Natural killer cell (primary cell): ENCODE measurements at regions not wholly inside any gene's neighbourhood (a gene's known extent, or its start where the extent isn't known, plus 50 kb on each side); places are given as distances from the start of the nearest gene placed in this dataset.

Source experiments
- ATAC-seq, 3 donors: fragments of 150-1000 bp in 2 of 3; fragments of 200-7000 bp in 1 of 3; cut with Tn5 transposase; 1 replicate in 1 of 3; 2 replicates in 2 of 3; pipeline ENCODE4 v1.10.0; 2021; ENCODE audit warnings: mild to moderate bottlenecking in 2 of 3, moderate library complexity in 2 of 3
- DNase-seq, 2 donors: peaks; one replicate each; pipeline versions ENCODE4 v3.0.0 to v3.0.0-alpha.2; 2013 to 2021; ENCODE audit warnings: mixed read lengths in 1 of 2
- H3K27ac ChIP-seq: one replicate; pipeline ENCODE4 v1.5.1; 2013; ENCODE audit warnings: mild to moderate bottlenecking, low read length
- H3K27me3 ChIP-seq: one replicate; pipeline ENCODE4 v1.6.1; 2013; ENCODE audit warnings: low read length; ENCODE audit not compliant: control insufficient read depth, insufficient read depth
- H3K36me3 ChIP-seq: one replicate; pipeline ENCODE4 v1.6.1; 2013; ENCODE audit warnings: low read length; ENCODE audit not compliant: control insufficient read depth, insufficient read depth
- H3K4me1 ChIP-seq: one replicate; pipeline ENCODE4 v1.6.1; 2013; ENCODE audit warnings: low read length; ENCODE audit not compliant: control insufficient read depth, insufficient read depth
- H3K4me3 ChIP-seq: one replicate; pipeline ENCODE4 v1.5.1; 2013; ENCODE audit warnings: low read length
- H3K9me3 ChIP-seq: one replicate; pipeline ENCODE4 v1.6.1; 2013; ENCODE audit warnings: low read length; ENCODE audit not compliant: control insufficient read depth, insufficient read depth
- H3K27ac Mint-ChIP-seq, 2 donors: one replicate each; pipeline ENCODE4 v1.8.0; 2022; ENCODE audit warnings: mild to moderate bottlenecking in 2 of 2, mixed read lengths in 2 of 2, moderate library complexity in 1 of 2
- H3K27me3 Mint-ChIP-seq, 2 donors: one replicate each; pipeline ENCODE4 v1.8.0; 2022; ENCODE audit warnings: low read depth in 2 of 2, mixed read lengths in 2 of 2
- H3K36me3 Mint-ChIP-seq: one replicate; pipeline ENCODE4 v1.8.0; 2022; ENCODE audit warnings: mixed read lengths
- H3K4me1 Mint-ChIP-seq, 2 donors: one replicate each; pipeline ENCODE4 v1.8.0; 2022; ENCODE audit warnings: mixed read lengths in 2 of 2
- H3K4me3 Mint-ChIP-seq: one replicate; pipeline ENCODE4 v1.8.0; 2022; ENCODE audit warnings: mild to moderate bottlenecking, moderate library complexity, mixed read lengths
- H3K9me3 Mint-ChIP-seq, 2 donors: one replicate each; pipeline ENCODE4 v1.8.0; 2022; ENCODE audit warnings: mixed read lengths in 2 of 2
- CTCF ChIP-seq: fragments of 200-600 bp; IDR thresholded peaks from one replicate; pipeline ENCODE4 v1.8.0; 2022; ENCODE audit warnings: antibody characterized with exemption
- WGBS: methylation state at CpG from one replicate; pipeline ENCODE4 v1.1.7; 2013; ENCODE audit warnings: missing lambda C conversion rate; ENCODE audit not compliant: insufficient coverage; 5-methylcytosine and 5-hydroxymethylcytosine counted together
- intact Hi-C: fragments of 100-400 bp; cut with micrococcal nuclease; formaldehyde crosslinking; loops from one replicate; pipeline ENCODE4 v1.14.2; 2022

GRCh38 chr6:104251651-104252050 is 608.1 kb downstream of the HACE1 start:
- intact Hi-C loops, result no loop called here
- no peak overlapping the region for H3K27ac ChIP-seq
- ATAC-seq, result no peak
- H3K4me3 ChIP-seq, result no peak overlapping the region
- Mint-ChIP-seq H3K9me3 (peaks cover 8 to 10% of the 10 kb centered on the region in 2 donors), H3K27me3 (no peaks in the 10 kb centered on the region), H3K4me3 (no peak overlapping the region), H3K36me3 (no peaks in the 10 kb centered on the region), H3K27ac (no peak overlapping the region), H3K4me1 (no peaks in the 10 kb centered on the region)
- DNase-seq, result no peak
- H3K9me3 ChIP-seq, result no peaks in the 10 kb centered on the region
- no peak for TF ChIP-seq CTCF
- no peaks in the 10 kb centered on the region for H3K36me3 ChIP-seq
- H3K27me3 ChIP-seq, result no peaks in the 10 kb centered on the region
- H3K4me1 ChIP-seq, result no peaks in the 10 kb centered on the region
- 69% methylated on average over 2 of the region's 2 CpGs for WGBS

- Mint-ChIP-seq H3K4me3 (no peak overlapping the region), H3K4me1 (no peaks in the 10 kb centered on the region), H3K27ac (no peak overlapping the region), H3K27me3 (no peaks in the 10 kb centered on the region), H3K36me3 (no peaks in the 10 kb centered on the region), H3K9me3 (peaks cover 13 to 20% of the 10 kb centered on the region in 2 donors)
- 60% methylated on average over 2 of the region's 2 CpGs for WGBS
- no peaks in the 10 kb centered on the region for H3K4me1 ChIP-seq
- TF ChIP-seq CTCF, result no peak
- no peak overlapping the region for H3K27ac ChIP-seq
- no peak overlapping the region for H3K4me3 ChIP-seq
- intact Hi-C loops, result no loop called here
- ATAC-seq, result no peak
- H3K27me3 ChIP-seq, result no peaks in the 10 kb centered on the region
- H3K36me3 ChIP-seq, result no peaks in the 10 kb centered on the region
- DNase-seq, result no peak
- H3K9me3 ChIP-seq, result no peaks in the 10 kb centered on the region
Measured at GRCh38 chr6:104240865-104241264, 618.9 kb downstream of the HACE1 start.

GRCh38 chr6:104239971-104240370 is 619.7 kb downstream of the HACE1 start:
- 78% methylated on average over 5 of the region's 5 CpGs for WGBS
- H3K36me3 Mint-ChIP-seq, result no peaks in the 10 kb centered on the region
- no peaks in the 10 kb centered on the region for H3K27me3 Mint-ChIP-seq
- Histone ChIP-seq H3K9me3 (no peaks in the 10 kb centered on the region), H3K27me3 (no peaks in the 10 kb centered on the region), H3K27ac (no peak overlapping the region), H3K36me3 (no peaks in the 10 kb centered on the region), H3K4me3 (no peak overlapping the region), H3K4me1 (no peaks in the 10 kb centered on the region)
- TF ChIP-seq CTCF, result no peak
- no peaks in the 10 kb centered on the region for H3K4me1 Mint-ChIP-seq
- DNase-seq (no peak), ATAC-seq (no peak)
- no peak overlapping the region for H3K4me3 Mint-ChIP-seq
- intact Hi-C loops, result no loop called here
- H3K9me3 Mint-ChIP-seq, result peaks cover 13 to 18% of the 10 kb centered on the region in 2 donors
- H3K27ac Mint-ChIP-seq, result no peak overlapping the region

GRCh38 chr6:104229057-104229456 is 630.7 kb downstream of the HACE1 start:
- intact Hi-C loops, result no loop called here
- Histone ChIP-seq H3K27ac (no peak overlapping the region), H3K4me1 (no peaks in the 10 kb centered on the region), H3K36me3 (no peaks in the 10 kb centered on the region), H3K4me3 (no peak overlapping the region), H3K9me3 (no peaks in the 10 kb centered on the region), H3K27me3 (no peaks in the 10 kb centered on the region)
- Mint-ChIP-seq H3K4me1 (no peaks in the 10 kb centered on the region), H3K27ac (no peak overlapping the region), H3K36me3 (no peaks in the 10 kb centered on the region), H3K9me3 (peaks cover 2 to 5% of the 10 kb centered on the region in 2 donors), H3K4me3 (no peak overlapping the region), H3K27me3 (no peaks in the 10 kb centered on the region)
- ATAC-seq, result no peak
- DNase-seq, result no peak
- TF ChIP-seq CTCF, result no peak
- no CpG with 5 or more reads among the region's 3 CpGs for WGBS
